ENCODE measurements at regions not wholly inside any gene's neighbourhood (a gene's known extent, or its start where the extent isn't known, plus 50 kb on each side); places are given as distances from the start of the nearest gene placed in this dataset.

GRCh38 chr7:152486968-152487367, 51.2 kb upstream of the KMT2C start:
- H3K9me2 ChIP-seq: no peaks in the 10 kb centered on the region
- H3K4me3 ChIP-seq (ENCODE audit: low read depth in 2 of 2, low read length in 1 of 2): no peak overlapping the region
- no peak overlapping the region for H3K9ac ChIP-seq
- no peaks in the 10 kb centered on the region for H3K36me3 ChIP-seq (replicated peaks in 1 of 2; ENCODE audit: control insufficient read depth in 1 of 2, insufficient read depth in 2 of 2, low read length in 1 of 2)
- H3F3A ChIP-seq (replicated peaks; ENCODE audit: insufficient read depth): no peaks in the 10 kb centered on the region
- H3K4me2 ChIP-seq: no peak overlapping the region
- ChIA-PET CTCF (interaction anchor here (0.7 to 1.2 kb wide), 2 partner anchors 21 to 127 kb away, joined by 3 read pairs; no protein-coding TSS in a partner anchor), POLR2A (interaction anchor here (1.1 kb wide), 1 partner anchor 21 kb away, joined by 3 read pairs; no protein-coding TSS in a partner anchor)
- no peaks in the 10 kb centered on the region for H4K20me1 ChIP-seq (ENCODE audit: insufficient read depth)
- no peak for TF ChIP-seq TEAD4 (IDR thresholded peaks at IDR 0.05; ENCODE audit: borderline replicate concordance, insufficient read depth)
- TF ChIP-seq CHD2 (IDR thresholded peaks at IDR 0.05; ENCODE audit: low read length, partially characterized antibody): no peak
- TF ChIP-seq RXRA (IDR thresholded peaks at IDR 0.05; ENCODE audit: borderline replicate concordance, low read depth): no peak
- TF ChIP-seq FOSL2 (IDR thresholded peaks at IDR 0.05; ENCODE audit: borderline replicate concordance, low read depth): no peak
- no peak for TF ChIP-seq ZBTB33 (IDR thresholded peaks at IDR 0.05; ENCODE audit: borderline replicate concordance, low read depth)
- TF ChIP-seq FOXJ3 (CRISPR knock-in tag; IDR thresholded peaks at IDR 0.05): no peak
- no peak for TF ChIP-seq RCOR1 (IDR thresholded peaks at IDR 0.05; ENCODE audit: low read length)
- no peak for TF ChIP-seq ELF1 (IDR thresholded peaks at IDR 0.05)
- no peak for TF ChIP-seq MAX (IDR thresholded peaks at IDR 0.05; ENCODE audit: low read depth)
- no peak for TF ChIP-seq USF1 (IDR thresholded peaks at IDR 0.05; ENCODE audit: borderline replicate concordance, low read depth)
- no peak for TF ChIP-seq USF2 (IDR thresholded peaks at IDR 0.05; ENCODE audit: borderline replicate concordance, low read depth, low read length)
- TF ChIP-seq MEF2A (IDR thresholded peaks at IDR 0.05; ENCODE audit: borderline replicate concordance, low read depth): no peak
- TF ChIP-seq NRF1 (IDR thresholded peaks at IDR 0.05; ENCODE audit: low read depth, low read length): no peak
- no peak for TF ChIP-seq RAD21 (IDR thresholded peaks at IDR 0.05; ENCODE audit: low read length)
- no peak for TF ChIP-seq SMC3 (IDR thresholded peaks at IDR 0.05; ENCODE audit: low read depth, low read length)
- no peak for TF ChIP-seq CTCF (IDR thresholded peaks at IDR 0.05)
- no peak for TF ChIP-seq SIN3A (IDR thresholded peaks at IDR 0.05; ENCODE audit: borderline replicate concordance, low read depth, low read length)
- H2AFZ ChIP-seq (ENCODE audit: low read depth): no peak overlapping the region
- H3K9me3 ChIP-seq: no peaks in the 10 kb centered on the region
- no peak overlapping the region for H3K27ac ChIP-seq (ENCODE audit: low read depth in 2 of 2, low read length in 1 of 2)
- no peaks in the 10 kb centered on the region for H3K27me3 ChIP-seq (ENCODE audit: insufficient read depth)
- no peaks in the 10 kb centered on the region for H3K79me2 ChIP-seq (ENCODE audit: insufficient read depth)
- no peak for DNase-seq
- H3K4me1 ChIP-seq (ENCODE audit: control insufficient read depth in 1 of 2, insufficient read depth in 2 of 2, low read depth in 1 of 2, low read length in 1 of 2): peaks cover 0 to 3% of the 10 kb centered on the region in 2 experiments; a peak in 1 of 4 replicates

Data from SK-N-SH (cell line).